NCI-H2081 (cell line): ENCODE measurements at regions not wholly inside any gene's neighbourhood (a gene's known extent, or its start where the extent isn't known, plus 50 kb on each side); places are given as distances from the start of the nearest gene placed in this dataset.
"Not testable (repeated sequence)": the region's sequence is repeated elsewhere in the genome, so short reads cannot be mapped to it uniquely, and the experiment has no call there.

ENCODE experiments used
- DNase-seq, 2 experiments: peaks; one replicate each; lab custom pipeline; 2025; lab: John Stamatoyannopoulos, UW

GRCh38 chr20:48381353-48382120, 446.3 kb downstream of the PREX1 start:
- no peak for DNase-seq

- no peak for DNase-seq
Measured at GRCh38 chr20:48380661-48381060, 447.1 kb downstream of the PREX1 start.

- no peak for DNase-seq
Measured at GRCh38 chr20:48378976-48379675, 448.7 kb downstream of the PREX1 start.

- DNase-seq, result no peak
Measured at GRCh38 chr20:48377940-48378339, 449.9 kb downstream of the PREX1 start.

- no peak for DNase-seq
Measured at GRCh38 chr20:48375804-48376203, 452.0 kb downstream of the PREX1 start.

GRCh38 chr20:48374991-48375595, 452.7 kb downstream of the PREX1 start:
- DNase-seq, result no peak

GRCh38 chr20:48374031-48374907, 453.5 kb downstream of the PREX1 start:
- DNase-seq, result not testable (repeated sequence)

- no peak for DNase-seq
Measured at GRCh38 chr20:48373555-48373934, 454.3 kb downstream of the PREX1 start.

GRCh38 chr20:48372851-48373554, 454.8 kb downstream of the PREX1 start:
- not testable (repeated sequence) for DNase-seq

GRCh38 chr20:48371211-48371610, 456.6 kb downstream of the PREX1 start:
- DNase-seq, result no peak

- DNase-seq, result not testable (repeated sequence)
Measured at GRCh38 chr20:48368580-48369021, 459.2 kb downstream of the PREX1 start.

- not testable (repeated sequence) for DNase-seq
Measured at GRCh38 chr20:48367541-48368358, 460.0 kb downstream of the PREX1 start.

- DNase-seq, result no peak
Measured at GRCh38 chr20:48366230-48366629, 461.6 kb downstream of the PREX1 start.

- no peak for DNase-seq
Measured at GRCh38 chr20:48364688-48365421, 462.9 kb downstream of the PREX1 start.

GRCh38 chr20:48364055-48364454, 463.7 kb downstream of the PREX1 start:
- no peak for DNase-seq

GRCh38 chr20:48360342-48360975, 467.3 kb downstream of the PREX1 start:
- DNase-seq, result no peak

- DNase-seq, result no peak
Measured at GRCh38 chr20:48359692-48360341, 468.0 kb downstream of the PREX1 start.

GRCh38 chr20:48359055-48359390, 468.8 kb downstream of the PREX1 start:
- not testable (repeated sequence) for DNase-seq
